Adrenal gland (tissue), 9 donors: ENCODE measurements at regions not wholly inside any gene's neighbourhood (a gene's known extent, or its start where the extent isn't known, plus 50 kb on each side); places are given as distances from the start of the nearest gene placed in this dataset.

Experiments
- DNase-seq, 7 donors: peaks; one replicate each; pipeline ENCODE4 v3.0.0-alpha.2; 2019 to 2020
- H3K27ac ChIP-seq, 5 donors: fragments of 200-600 bp; sonication (generic) in 4 of 5; 1 replicate in 3 of 5; 2 replicates in 2 of 5; pipeline versions ENCODE4 v1.5.1 to v1.8.0; 2016 to 2020; ENCODE audit warnings: mild to moderate bottlenecking in 1 of 5
- H3K27me3 ChIP-seq: fragments of 200-600 bp; 2 replicates; pipeline ENCODE4 v1.8.0; 2021
- H3K36me3 ChIP-seq, 2 donors: fragments of 200-600 bp; replicated peaks in 1 of 2; 1 replicate in 1 of 2; 2 replicates in 1 of 2; pipeline versions ENCODE4 v1.5.1 to v1.8.0; 2018 to 2022
- H3K4me1 ChIP-seq, 2 donors: fragments of 200-600 bp; replicated peaks in 1 of 2; 1 replicate in 1 of 2; 2 replicates in 1 of 2; pipeline versions ENCODE4 v1.5.1 to v1.8.0; 2018 to 2021
- H3K4me3 ChIP-seq, 4 donors: fragments of 200-600 bp; sonication (generic) in 3 of 4; one replicate each; pipeline ENCODE4 v1.5.1; 2016 to 2018
- H3K9me3 ChIP-seq, 3 donors: fragments of 200-600 bp; sonication (generic) in 1 of 3; replicated peaks in 1 of 3; 1 replicate in 2 of 3; 2 replicates in 1 of 3; pipeline versions ENCODE4 v1.5.1 to v1.8.0; 2016 to 2021
- POLR2A ChIP-seq, 2 donors: fragments of 450-650 bp; IDR thresholded peaks; one replicate each; pipeline ENCODE4 v1.6.1; 2017; ENCODE audit warnings: antibody characterized with exemption in 2 of 2, mild to moderate bottlenecking in 2 of 2, moderate library complexity in 1 of 2
- WGBS, 4 donors: extraction: QIAGEN DNeasy Blood & Tissue Kit in 2 of 4; methylation state at CpG; one replicate each; pipeline versions ENCODE4 v1.1.5 to v1.1.7; 2013 to 2017; 5-methylcytosine and 5-hydroxymethylcytosine counted together
- intact Hi-C, 2 donors: fragments of 100-400 bp; cut with DNase I; formaldehyde crosslinking; loops; one replicate each; pipeline versions ENCODE4 v1.14.1 to v1.15.0; 2022 to 2023
- TF ChIP-seq, protein P1 (sequence below), 6 experiments: fragments of 450-650 bp in 4 of 6; fragments of 200-600 bp in 2 of 6; sonication (generic) in 1 of 6; IDR thresholded peaks; 1 replicate in 5 of 6; 2 replicates in 1 of 6; pipeline versions ENCODE4 v1.5.1 to v1.8.0; 2016 to 2021; ENCODE audit warnings: antibody characterized with exemption in 6 of 6, mild to moderate bottlenecking in 2 of 6, moderate library complexity in 1 of 6
- donor health status: healthy with polysubstance abuse.
- donor health status: Bipolar disorder and iron deficiency.
- donor health status: DM: yes; HTN: yes; CAD: no.
- donor health status: DM: no; HTN: no; CAD: no.
- donor health status: DM: no; HTN: no; CAD: no.

DNA sequence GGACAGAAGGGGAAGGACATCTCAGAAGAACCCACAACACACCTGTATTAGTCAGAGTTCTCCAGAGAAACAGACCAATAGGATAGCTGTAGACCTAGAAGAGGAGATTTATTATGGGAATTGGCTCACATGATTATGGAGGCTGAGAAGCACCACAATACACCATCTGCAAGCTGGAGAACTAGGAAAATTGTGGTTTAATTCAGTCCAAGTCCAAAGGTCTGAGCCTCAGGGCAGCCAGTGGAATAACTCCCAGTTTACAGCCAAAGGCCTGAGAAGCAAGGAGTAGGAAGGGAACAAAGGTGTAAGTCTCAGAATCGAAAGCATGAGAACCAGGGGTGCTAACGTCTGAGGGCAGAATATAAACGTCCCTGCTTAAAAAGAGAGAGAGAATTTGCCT is 99.6 kb upstream of the AUTS2 start:
- Histone ChIP-seq H3K27ac (no peak overlapping the region), H3K36me3 (no peaks in the 10 kb centered on the region), H3K4me1 (no peaks in the 10 kb centered on the region), H3K27me3 (no peaks in the 10 kb centered on the region), H3K9me3 (no peaks in the 10 kb centered on the region), H3K4me3 (no peak overlapping the region)
- WGBS, 4 donors = 79 to 95% (median 82%) methylated on average over 3 of the region's 3 CpGs
- DNase-seq = no peak
- TF ChIP-seq, protein P1, sequence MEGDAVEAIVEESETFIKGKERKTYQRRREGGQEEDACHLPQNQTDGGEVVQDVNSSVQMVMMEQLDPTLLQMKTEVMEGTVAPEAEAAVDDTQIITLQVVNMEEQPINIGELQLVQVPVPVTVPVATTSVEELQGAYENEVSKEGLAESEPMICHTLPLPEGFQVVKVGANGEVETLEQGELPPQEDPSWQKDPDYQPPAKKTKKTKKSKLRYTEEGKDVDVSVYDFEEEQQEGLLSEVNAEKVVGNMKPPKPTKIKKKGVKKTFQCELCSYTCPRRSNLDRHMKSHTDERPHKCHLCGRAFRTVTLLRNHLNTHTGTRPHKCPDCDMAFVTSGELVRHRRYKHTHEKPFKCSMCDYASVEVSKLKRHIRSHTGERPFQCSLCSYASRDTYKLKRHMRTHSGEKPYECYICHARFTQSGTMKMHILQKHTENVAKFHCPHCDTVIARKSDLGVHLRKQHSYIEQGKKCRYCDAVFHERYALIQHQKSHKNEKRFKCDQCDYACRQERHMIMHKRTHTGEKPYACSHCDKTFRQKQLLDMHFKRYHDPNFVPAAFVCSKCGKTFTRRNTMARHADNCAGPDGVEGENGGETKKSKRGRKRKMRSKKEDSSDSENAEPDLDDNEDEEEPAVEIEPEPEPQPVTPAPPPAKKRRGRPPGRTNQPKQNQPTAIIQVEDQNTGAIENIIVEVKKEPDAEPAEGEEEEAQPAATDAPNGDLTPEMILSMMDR (IDR thresholded peaks at IDR 0.05) = no peak
- no peak for TF ChIP-seq POLR2A (IDR thresholded peaks at IDR 0.05)
- intact Hi-C loops = no loop called here

DNA sequence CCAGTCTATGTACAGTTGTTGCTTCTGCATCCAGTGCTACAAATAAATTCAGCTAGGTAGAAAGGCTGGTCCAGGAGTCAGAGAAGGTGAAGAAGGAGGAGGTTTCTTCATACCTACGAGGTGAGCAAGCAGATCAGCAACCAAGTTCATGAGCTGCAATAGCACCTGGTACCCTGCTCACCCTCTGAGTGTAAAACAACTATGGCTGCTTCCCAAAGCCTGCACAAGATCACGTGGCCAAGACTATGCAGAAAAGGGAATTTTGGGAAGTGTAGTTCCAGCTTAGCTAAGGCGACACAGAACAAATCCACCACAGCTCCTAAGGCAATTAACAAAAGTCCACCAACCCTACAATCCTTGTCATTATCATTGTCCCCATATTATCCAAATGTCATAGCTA is 95.9 kb upstream of the AUTS2 start:
- peak in 1 of 7 donors; percentile 15 for DNase-seq
- 79 to 90% (median 81%) methylated on average over 3 of the region's 3 CpGs for WGBS, 4 donors
- intact Hi-C loops = no loop called here
- Histone ChIP-seq H3K4me3 (no peak overlapping the region), H3K27ac (no peak overlapping the region), H3K9me3 (no peaks in the 10 kb centered on the region), H3K4me1 (no peaks in the 10 kb centered on the region), H3K27me3 (no peaks in the 10 kb centered on the region), H3K36me3 (no peaks in the 10 kb centered on the region)
- TF ChIP-seq, protein P1 (IDR thresholded peaks at IDR 0.05) = no peak
- no peak for TF ChIP-seq POLR2A (IDR thresholded peaks at IDR 0.05)

DNA sequence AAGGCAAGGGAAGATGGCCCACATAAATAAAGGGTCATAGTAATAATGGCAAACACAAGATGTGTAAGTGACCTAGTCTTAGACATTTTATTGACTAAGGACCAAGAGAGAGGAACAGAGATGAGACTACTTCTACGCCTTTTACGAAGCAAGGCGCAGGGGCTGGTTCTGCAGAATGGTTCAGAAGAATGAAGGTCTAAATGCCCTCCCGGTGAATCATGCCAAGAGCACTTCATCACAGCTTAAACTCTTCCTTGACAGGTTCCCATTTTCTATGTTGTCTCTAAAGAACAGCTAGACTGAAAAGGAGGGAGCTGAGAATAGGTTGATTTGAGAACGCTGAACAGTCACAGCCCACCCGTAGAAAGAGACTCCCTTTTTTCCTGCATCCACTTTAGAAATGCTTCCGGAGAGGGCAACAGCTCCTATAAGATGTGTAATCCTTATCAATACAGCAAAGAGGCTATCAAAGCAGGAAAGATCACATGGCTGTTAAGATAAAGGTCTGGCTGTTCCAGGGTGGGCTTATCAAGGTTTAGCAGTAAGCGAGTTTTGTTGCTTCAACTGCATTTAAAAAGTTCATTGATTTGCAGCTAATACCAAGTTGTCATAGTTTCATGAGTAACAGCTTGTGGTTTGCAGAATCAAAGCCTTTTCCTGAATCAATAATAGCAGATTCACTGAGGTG is 93.4 kb upstream of the AUTS2 start:
- H3K9me3 ChIP-seq = no peaks in the 10 kb centered on the region
- intact Hi-C loops = no loop called here
- WGBS, 4 donors = 78 to 88% (median 82%) methylated on average over 8 of the region's 8 CpGs

DNA sequence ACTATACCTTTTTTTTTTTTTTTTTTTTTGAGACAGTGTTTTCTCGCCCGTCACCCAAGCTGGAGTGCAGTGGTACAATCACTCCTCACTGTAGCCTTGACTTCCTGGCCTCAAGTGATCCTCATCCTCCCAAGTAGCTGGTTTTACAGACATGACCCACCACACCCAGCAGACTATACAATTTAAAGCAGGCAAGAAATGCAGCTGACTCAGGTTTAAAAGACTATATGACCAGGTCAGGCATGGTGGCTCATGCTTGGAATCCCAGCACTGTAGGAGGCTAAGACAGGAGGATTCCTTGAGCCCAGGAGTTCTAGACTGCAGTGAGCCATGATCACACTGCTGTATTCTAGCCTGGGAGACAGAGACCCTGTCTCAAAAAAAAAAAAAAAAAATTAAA is 89.5 kb upstream of the AUTS2 start:
- no peak overlapping the region for H3K27ac ChIP-seq
- no peak overlapping the region for H3K4me3 ChIP-seq
- no peaks in the 10 kb centered on the region for H3K27me3 ChIP-seq
- no peak for TF ChIP-seq POLR2A (IDR thresholded peaks at IDR 0.05)
- TF ChIP-seq, protein P1 (IDR thresholded peaks at IDR 0.05) = no peak
- DNase-seq = no peak
- 96 to 100% (median 98%) methylated on average over 2 of the region's 2 CpGs for WGBS, 4 donors
- no peaks in the 10 kb centered on the region for H3K9me3 ChIP-seq
- intact Hi-C loops = no loop called here
- no peaks in the 10 kb centered on the region for H3K36me3 ChIP-seq
- H3K4me1 ChIP-seq = no peaks in the 10 kb centered on the region

More for the DNA sequence above, 93.4 kb upstream of the AUTS2 start:
- peak in 1 of 7 donors; percentile 2 for DNase-seq
- Histone ChIP-seq H3K4me1 (no peaks in the 10 kb centered on the region), H3K27me3 (no peaks in the 10 kb centered on the region), H3K36me3 (no peaks in the 10 kb centered on the region), H3K27ac (no peak overlapping the region), H3K4me3 (no peak overlapping the region)
- TF ChIP-seq POLR2A (IDR thresholded peaks at IDR 0.05) = no peak
- TF ChIP-seq, protein P1 (IDR thresholded peaks at IDR 0.05) = no peak
